Esophagus muscularis mucosa (tissue), 3 donors: ENCODE measurements at regions not wholly inside any gene's neighbourhood (a gene's known extent, or its start where the extent isn't known, plus 50 kb on each side); places are given as distances from the start of the nearest gene placed in this dataset.

Experiments
- CTCF ChIP-seq, 3 experiments: fragments of 200-600 bp in 2 of 3; fragments of 450-650 bp in 1 of 3; sonication (generic) in 2 of 3; IDR thresholded peaks; one replicate each; pipeline ENCODE4 v1.5.1; 2017 to 2019; ENCODE audit warnings: antibody characterized with exemption in 3 of 3, mild to moderate bottlenecking in 2 of 3, moderate library complexity in 1 of 3
- POLR2AphosphoS5 ChIP-seq, 2 donors: sonication (generic); formaldehyde crosslinking; IDR thresholded peaks; one replicate each; pipeline ENCODE4 v1.6.1; 2017; ENCODE audit warnings: antibody characterized with exemption in 2 of 2

- no peak for TF ChIP-seq CTCF (IDR thresholded peaks at IDR 0.05)
- no peak for TF ChIP-seq POLR2AphosphoS5 (IDR thresholded peaks at IDR 0.05)
Observed at GRCh38 chr3:165619069-165619468, 218.2 kb downstream of the BCHE start.
